Prostate gland (tissue), 2 donors: ENCODE measurements at regions not wholly inside any gene's neighbourhood (a gene's known extent, or its start where the extent isn't known, plus 50 kb on each side); places are given as distances from the start of the nearest gene placed in this dataset.

ENCODE experiments used
- DNase-seq: peaks from one replicate; pipeline ENCODE4 v3.0.0-alpha.2; 2019; ENCODE audit warnings: low spot score
- H3K27ac ChIP-seq, 2 donors: fragments of 200-600 bp; sonication (generic); 2 replicates each; pipeline ENCODE4 v1.5.1; 2017 to 2019
- H3K27me3 ChIP-seq: fragments of 200-600 bp; sonication (generic); replicated peaks from 2 replicates; pipeline ENCODE4 v1.5.1; 2019; ENCODE audit not compliant: insufficient read depth
- H3K36me3 ChIP-seq, 2 donors: fragments of 200-600 bp; sonication (generic); 1 replicate in 1 of 2; 2 replicates in 1 of 2; pipeline versions ENCODE4 v1.5.1 to v1.8.1; 2017 to 2019
- H3K4me1 ChIP-seq: fragments of 200-600 bp; sonication (generic); replicated peaks from 2 replicates; pipeline ENCODE4 v1.5.1; 2019
- H3K4me3 ChIP-seq, 2 donors: fragments of 200-600 bp; sonication (generic); 2 replicates each; pipeline ENCODE4 v1.5.1; 2017 to 2019
- H3K9me3 ChIP-seq: fragments of 200-600 bp; sonication (generic); 2 replicates; pipeline ENCODE4 v1.5.1; 2017
- POLR2A ChIP-seq: fragments of 450-650 bp; IDR thresholded peaks from one replicate; pipeline ENCODE4 v1.6.1; 2016; ENCODE audit warnings: antibody characterized with exemption, mild to moderate bottlenecking
- POLR2AphosphoS5 ChIP-seq: sonication (generic); formaldehyde crosslinking; IDR thresholded peaks from one replicate; pipeline ENCODE4 v1.6.1; 2017; ENCODE audit warnings: antibody characterized with exemption
- WGBS: methylation state at CpG from one replicate; pipeline ENCODE4 v1.1.5; 2018; 5-methylcytosine and 5-hydroxymethylcytosine counted together
- intact Hi-C: fragments of 100-400 bp; cut with DNase I; formaldehyde crosslinking; loops from one replicate; pipeline ENCODE4 v1.14.2; 2022
- TF ChIP-seq, protein P1 (sequence below), 4 experiments: fragments of 200-600 bp in 2 of 4; fragments of 450-650 bp in 2 of 4; sonication (generic) in 2 of 4; IDR thresholded peaks; 1 replicate in 3 of 4; 2 replicates in 1 of 4; pipeline ENCODE4 v1.5.1; 2016 to 2019; ENCODE audit warnings: antibody characterized with exemption in 4 of 4, mild to moderate bottlenecking in 2 of 4, moderate library complexity in 2 of 4

DNA sequence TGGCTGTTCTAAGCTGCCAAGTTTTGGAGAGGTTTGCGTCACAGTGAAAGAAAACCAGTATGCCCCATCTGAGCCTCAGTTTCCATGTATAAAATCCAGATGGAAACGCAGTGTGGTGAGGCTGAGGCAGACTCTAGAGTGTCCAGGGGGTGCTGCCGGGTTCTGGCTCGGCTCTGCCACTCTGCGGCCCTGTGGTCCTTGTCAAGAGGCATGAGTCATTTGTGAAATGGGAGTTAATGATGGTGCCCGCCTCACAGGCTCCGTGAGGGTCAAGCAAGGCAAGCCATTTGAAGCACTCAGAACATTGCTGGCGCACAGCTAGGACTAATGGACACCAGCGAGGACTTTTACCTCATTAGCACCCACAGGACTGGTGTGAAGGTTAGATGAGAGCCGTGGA lies 214.3 kb downstream of the PTPRU start:
- TF ChIP-seq POLR2AphosphoS5, result no peak
- TF ChIP-seq, protein P1, sequence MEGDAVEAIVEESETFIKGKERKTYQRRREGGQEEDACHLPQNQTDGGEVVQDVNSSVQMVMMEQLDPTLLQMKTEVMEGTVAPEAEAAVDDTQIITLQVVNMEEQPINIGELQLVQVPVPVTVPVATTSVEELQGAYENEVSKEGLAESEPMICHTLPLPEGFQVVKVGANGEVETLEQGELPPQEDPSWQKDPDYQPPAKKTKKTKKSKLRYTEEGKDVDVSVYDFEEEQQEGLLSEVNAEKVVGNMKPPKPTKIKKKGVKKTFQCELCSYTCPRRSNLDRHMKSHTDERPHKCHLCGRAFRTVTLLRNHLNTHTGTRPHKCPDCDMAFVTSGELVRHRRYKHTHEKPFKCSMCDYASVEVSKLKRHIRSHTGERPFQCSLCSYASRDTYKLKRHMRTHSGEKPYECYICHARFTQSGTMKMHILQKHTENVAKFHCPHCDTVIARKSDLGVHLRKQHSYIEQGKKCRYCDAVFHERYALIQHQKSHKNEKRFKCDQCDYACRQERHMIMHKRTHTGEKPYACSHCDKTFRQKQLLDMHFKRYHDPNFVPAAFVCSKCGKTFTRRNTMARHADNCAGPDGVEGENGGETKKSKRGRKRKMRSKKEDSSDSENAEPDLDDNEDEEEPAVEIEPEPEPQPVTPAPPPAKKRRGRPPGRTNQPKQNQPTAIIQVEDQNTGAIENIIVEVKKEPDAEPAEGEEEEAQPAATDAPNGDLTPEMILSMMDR (IDR thresholded peaks at IDR 0.05), result no peak
- no peak for TF ChIP-seq POLR2A
- intact Hi-C loops, result no loop called here
- WGBS, result 82% methylated on average over 10 of the region's 10 CpGs
- Histone ChIP-seq H3K36me3 (no peaks in the 10 kb centered on the region), H3K27ac (no peak overlapping the region), H3K9me3 (no peaks in the 10 kb centered on the region), H3K27me3 (peaks cover 2% of the 10 kb centered on the region), H3K4me3 (no peak overlapping the region), H3K4me1 (no peaks in the 10 kb centered on the region)
- no peak for DNase-seq

DNA sequence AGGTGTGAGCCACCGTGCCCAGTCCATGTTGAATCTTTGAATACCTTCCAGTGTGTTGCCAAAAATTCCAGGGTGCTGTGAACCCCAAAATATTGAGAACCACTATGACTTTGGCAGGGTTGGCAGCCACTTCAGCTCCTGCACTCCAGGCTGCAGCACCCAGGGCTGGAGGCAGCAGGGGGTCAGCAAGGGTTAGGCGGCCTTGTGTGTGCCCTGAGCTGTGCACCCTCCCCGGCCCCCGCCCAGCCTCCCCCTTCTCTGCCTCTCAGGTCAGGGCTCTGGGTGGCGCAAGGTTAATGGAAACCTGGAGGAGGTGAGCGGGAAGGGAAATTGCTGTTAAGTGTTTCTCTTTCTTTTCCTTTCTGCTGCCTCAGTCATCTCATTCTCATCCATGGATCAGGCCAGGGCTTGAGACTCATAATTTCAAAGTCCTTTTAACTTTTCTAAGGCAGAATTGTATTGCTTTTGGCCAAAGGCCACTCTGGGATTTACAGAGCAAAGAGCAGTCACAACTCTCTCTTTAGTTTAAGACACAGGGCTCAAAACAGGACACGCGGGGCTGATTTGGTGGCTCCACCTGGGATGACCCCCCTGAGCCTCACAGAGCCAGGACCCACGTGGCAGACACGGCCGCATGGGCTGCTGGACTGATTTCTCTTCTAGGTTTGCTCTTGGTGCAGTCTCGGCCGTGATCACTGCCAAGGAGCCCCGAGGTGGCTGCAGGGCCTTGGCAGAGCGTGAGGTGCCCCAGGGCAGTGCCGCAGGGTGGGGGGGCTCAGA lies 212.3 kb downstream of the PTPRU start:
- H3K36me3 ChIP-seq, result no peaks in the 10 kb centered on the region
- intact Hi-C loops, result no loop called here
- no peak overlapping the region for H3K4me3 ChIP-seq
- no peaks in the 10 kb centered on the region for H3K4me1 ChIP-seq
- DNase-seq, result no peak
- no peaks in the 10 kb centered on the region for H3K9me3 ChIP-seq
- TF ChIP-seq POLR2A, result no peak
- TF ChIP-seq, protein P1 (IDR thresholded peaks at IDR 0.05), result no peak
- no peak for TF ChIP-seq POLR2AphosphoS5
- no peak overlapping the region for H3K27ac ChIP-seq
- 63% methylated on average over 16 of the region's 16 CpGs for WGBS
- peaks cover 3% of the 10 kb centered on the region for H3K27me3 ChIP-seq

DNA sequence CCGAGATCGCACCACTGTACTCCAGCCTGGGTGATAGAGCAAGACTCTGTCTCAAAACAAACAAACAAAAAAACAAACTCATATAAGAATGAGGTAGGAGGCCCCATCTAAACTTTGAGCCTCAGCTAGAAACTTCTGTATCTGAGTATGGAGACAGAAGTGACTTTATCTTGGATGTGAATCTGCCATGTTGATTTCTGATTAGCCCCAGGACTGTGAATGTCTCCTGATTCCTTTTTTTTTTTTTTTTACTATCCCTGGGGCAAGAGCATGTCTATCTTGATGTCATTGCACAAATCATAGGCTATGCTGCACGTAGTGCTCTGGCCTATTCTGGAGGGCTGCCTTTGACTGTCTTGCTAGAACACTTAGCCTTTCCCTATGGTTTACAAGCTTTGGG lies 211.0 kb downstream of the PTPRU start:
- no peak overlapping the region for H3K4me3 ChIP-seq
- TF ChIP-seq POLR2A (no peak), POLR2AphosphoS5 (no peak)
- TF ChIP-seq, protein P1 (IDR thresholded peaks at IDR 0.05), result no peak
- H3K4me1 ChIP-seq, result no peaks in the 10 kb centered on the region
- 76% methylated on average over 3 of the region's 3 CpGs for WGBS
- no peak overlapping the region for H3K27ac ChIP-seq
- intact Hi-C loops, result no loop called here
- H3K36me3 ChIP-seq, result no peaks in the 10 kb centered on the region
- DNase-seq, result no peak
- no peaks in the 10 kb centered on the region for H3K9me3 ChIP-seq
- H3K27me3 ChIP-seq, result peaks cover 7% of the 10 kb centered on the region

DNA sequence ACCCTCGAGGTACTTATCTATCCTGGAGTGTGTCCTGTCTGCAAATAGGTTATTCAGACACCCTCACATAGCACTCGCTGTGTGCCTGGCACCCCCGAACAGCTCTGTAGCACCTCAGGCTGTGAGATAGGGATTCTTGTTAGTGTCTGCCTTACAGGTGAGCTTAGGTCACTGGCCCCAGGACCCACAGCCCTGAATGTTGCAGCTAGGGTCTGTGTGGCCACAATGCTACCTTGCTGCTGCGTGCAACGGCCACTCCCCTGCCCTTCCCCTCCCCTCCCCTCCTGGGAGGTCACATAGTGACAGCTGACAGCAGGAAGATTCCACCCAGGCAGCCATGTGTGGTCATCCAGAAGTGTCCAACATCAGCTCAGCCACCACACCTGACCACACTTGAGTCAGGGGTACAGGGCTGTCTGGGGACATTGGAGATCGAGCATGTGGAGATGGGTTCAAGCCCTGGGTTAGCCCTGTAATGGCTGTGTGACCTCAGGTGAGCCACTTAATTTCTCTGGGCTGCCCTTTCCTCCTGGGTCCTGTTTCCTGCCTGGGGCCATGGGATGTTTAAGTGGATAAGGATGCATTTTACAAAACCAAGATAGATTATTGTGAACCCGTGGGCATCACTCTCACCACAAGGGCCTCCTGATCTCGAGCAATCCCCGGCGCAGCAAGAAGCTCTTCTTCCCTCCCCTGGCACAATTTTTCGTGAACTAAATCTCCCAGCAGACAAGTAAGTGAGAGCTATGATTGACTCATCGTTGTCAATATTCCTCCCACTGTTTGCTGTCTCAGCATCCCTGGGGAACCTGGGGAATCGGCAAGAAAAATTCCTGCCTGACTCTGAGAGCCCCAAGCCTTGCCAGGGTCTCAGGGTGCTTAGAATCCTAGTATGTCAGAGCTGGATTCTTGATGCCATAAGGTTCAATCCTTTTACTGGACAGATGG lies 208.7 kb downstream of the PTPRU start:
- Histone ChIP-seq H3K27me3 (peaks cover 7% of the 10 kb centered on the region), H3K36me3 (no peaks in the 10 kb centered on the region), H3K4me3 (no peak overlapping the region), H3K9me3 (no peaks in the 10 kb centered on the region), H3K27ac (no peak overlapping the region), H3K4me1 (no peaks in the 10 kb centered on the region)
- WGBS, result 68% methylated on average over 12 of the region's 13 CpGs
- intact Hi-C loops, result no loop called here
- TF ChIP-seq POLR2A (no peak), POLR2AphosphoS5 (no peak)
- TF ChIP-seq, protein P1 (IDR thresholded peaks at IDR 0.05), result no peak
- no peak for DNase-seq
